Prostate gland (tissue), 2 donors: ENCODE measurements at regions not wholly inside any gene's neighbourhood (a gene's known extent, or its start where the extent isn't known, plus 50 kb on each side); places are given as distances from the start of the nearest gene placed in this dataset.

Experiments
- DNase-seq: peaks from one replicate; pipeline ENCODE4 v3.0.0-alpha.2; 2019; ENCODE audit warnings: low spot score
- H3K27ac ChIP-seq, 2 donors: fragments of 200-600 bp; sonication (generic); 2 replicates each; pipeline ENCODE4 v1.5.1; 2017 to 2019
- H3K27me3 ChIP-seq: fragments of 200-600 bp; sonication (generic); replicated peaks from 2 replicates; pipeline ENCODE4 v1.5.1; 2019; ENCODE audit not compliant: insufficient read depth
- H3K36me3 ChIP-seq, 2 donors: fragments of 200-600 bp; sonication (generic); 1 replicate in 1 of 2; 2 replicates in 1 of 2; pipeline versions ENCODE4 v1.5.1 to v1.8.1; 2017 to 2019
- H3K4me1 ChIP-seq: fragments of 200-600 bp; sonication (generic); replicated peaks from 2 replicates; pipeline ENCODE4 v1.5.1; 2019
- H3K4me3 ChIP-seq, 2 donors: fragments of 200-600 bp; sonication (generic); 2 replicates each; pipeline ENCODE4 v1.5.1; 2017 to 2019
- H3K9me3 ChIP-seq: fragments of 200-600 bp; sonication (generic); 2 replicates; pipeline ENCODE4 v1.5.1; 2017
- POLR2A ChIP-seq: fragments of 450-650 bp; IDR thresholded peaks from one replicate; pipeline ENCODE4 v1.6.1; 2016; ENCODE audit warnings: antibody characterized with exemption, mild to moderate bottlenecking
- POLR2AphosphoS5 ChIP-seq: sonication (generic); formaldehyde crosslinking; IDR thresholded peaks from one replicate; pipeline ENCODE4 v1.6.1; 2017; ENCODE audit warnings: antibody characterized with exemption
- WGBS: methylation state at CpG from one replicate; pipeline ENCODE4 v1.1.5; 2018; 5-methylcytosine and 5-hydroxymethylcytosine counted together
- intact Hi-C: fragments of 100-400 bp; cut with DNase I; formaldehyde crosslinking; loops from one replicate; pipeline ENCODE4 v1.14.2; 2022
- TF ChIP-seq, protein P1 (sequence below), 4 experiments: fragments of 200-600 bp in 2 of 4; fragments of 450-650 bp in 2 of 4; sonication (generic) in 2 of 4; IDR thresholded peaks; 1 replicate in 3 of 4; 2 replicates in 1 of 4; pipeline ENCODE4 v1.5.1; 2016 to 2019; ENCODE audit warnings: antibody characterized with exemption in 4 of 4, mild to moderate bottlenecking in 2 of 4, moderate library complexity in 2 of 4

- Histone ChIP-seq H3K9me3 (no peaks in the 10 kb centered on the region), H3K4me1 (no peaks in the 10 kb centered on the region), H3K27me3 (no peaks in the 10 kb centered on the region), H3K27ac (no peak overlapping the region), H3K36me3 (no peaks in the 10 kb centered on the region), H3K4me3 (no peak overlapping the region)
- WGBS = 74% methylated on average over 1 of the region's 1 CpG
- TF ChIP-seq POLR2A = no peak
- TF ChIP-seq POLR2AphosphoS5 = no peak
- TF ChIP-seq, protein P1, sequence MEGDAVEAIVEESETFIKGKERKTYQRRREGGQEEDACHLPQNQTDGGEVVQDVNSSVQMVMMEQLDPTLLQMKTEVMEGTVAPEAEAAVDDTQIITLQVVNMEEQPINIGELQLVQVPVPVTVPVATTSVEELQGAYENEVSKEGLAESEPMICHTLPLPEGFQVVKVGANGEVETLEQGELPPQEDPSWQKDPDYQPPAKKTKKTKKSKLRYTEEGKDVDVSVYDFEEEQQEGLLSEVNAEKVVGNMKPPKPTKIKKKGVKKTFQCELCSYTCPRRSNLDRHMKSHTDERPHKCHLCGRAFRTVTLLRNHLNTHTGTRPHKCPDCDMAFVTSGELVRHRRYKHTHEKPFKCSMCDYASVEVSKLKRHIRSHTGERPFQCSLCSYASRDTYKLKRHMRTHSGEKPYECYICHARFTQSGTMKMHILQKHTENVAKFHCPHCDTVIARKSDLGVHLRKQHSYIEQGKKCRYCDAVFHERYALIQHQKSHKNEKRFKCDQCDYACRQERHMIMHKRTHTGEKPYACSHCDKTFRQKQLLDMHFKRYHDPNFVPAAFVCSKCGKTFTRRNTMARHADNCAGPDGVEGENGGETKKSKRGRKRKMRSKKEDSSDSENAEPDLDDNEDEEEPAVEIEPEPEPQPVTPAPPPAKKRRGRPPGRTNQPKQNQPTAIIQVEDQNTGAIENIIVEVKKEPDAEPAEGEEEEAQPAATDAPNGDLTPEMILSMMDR (IDR thresholded peaks at IDR 0.05) = no peak
- no peak for DNase-seq
- intact Hi-C loops = loop anchor here (10.0 kb wide), 1 partner anchor 182 kb away; no protein-coding TSS in a partner anchor
Observed at GRCh38 chr21:27067226-27067625, 100.3 kb upstream of the ADAMTS5 start.

DNA sequence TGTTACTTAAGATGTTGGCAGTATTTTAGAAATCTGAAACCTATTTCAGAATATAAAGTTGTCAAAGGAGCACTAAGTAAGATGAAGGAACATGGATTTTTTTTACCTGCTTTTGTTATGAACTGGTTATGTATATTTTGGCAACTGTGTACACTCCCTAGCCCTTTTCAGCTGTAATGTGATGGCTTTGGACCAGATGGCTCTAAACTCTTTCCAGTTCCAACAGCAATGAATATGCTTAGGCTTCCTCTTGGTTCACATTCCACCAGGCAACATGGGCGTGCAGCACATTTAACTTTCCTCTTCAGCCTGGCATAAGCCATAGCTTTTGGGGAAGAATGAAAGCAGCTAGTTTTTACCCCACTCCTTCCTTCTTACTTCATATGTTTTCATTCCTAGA lies 95.6 kb upstream of the ADAMTS5 start:
- no peaks in the 10 kb centered on the region for H3K27me3 ChIP-seq
- H3K27ac ChIP-seq = no peak overlapping the region
- TF ChIP-seq, protein P1 (IDR thresholded peaks at IDR 0.05) = no peak
- TF ChIP-seq POLR2A = no peak
- peak; percentile 51 for TF ChIP-seq POLR2AphosphoS5
- no peaks in the 10 kb centered on the region for H3K4me1 ChIP-seq
- DNase-seq = peak; percentile 10
- 28% methylated on average over 1 of the region's 1 CpG for WGBS
- H3K4me3 ChIP-seq = no peak overlapping the region
- H3K9me3 ChIP-seq = no peaks in the 10 kb centered on the region
- no peaks in the 10 kb centered on the region for H3K36me3 ChIP-seq
- intact Hi-C loops = loop anchor here (10.0 kb wide), 1 partner anchor 178 kb away; no protein-coding TSS in a partner anchor

- no peaks in the 10 kb centered on the region for H3K36me3 ChIP-seq
- TF ChIP-seq POLR2AphosphoS5 = no peak
- TF ChIP-seq, protein P1 (IDR thresholded peaks at IDR 0.05) = no peak
- no peak for TF ChIP-seq POLR2A
- no peak overlapping the region for H3K4me3 ChIP-seq
- no peaks in the 10 kb centered on the region for H3K4me1 ChIP-seq
- DNase-seq = no peak
- H3K27ac ChIP-seq = peak overlapping the region in 1 of 2 donors; percentile 9
- intact Hi-C loops = loop anchor here (10.0 kb wide), 1 partner anchor 177 kb away; no protein-coding TSS in a partner anchor
- no peaks in the 10 kb centered on the region for H3K27me3 ChIP-seq
- H3K9me3 ChIP-seq = no peaks in the 10 kb centered on the region
Observed at GRCh38 chr21:27061770-27062169, 94.9 kb upstream of the ADAMTS5 start.

- no peak for DNase-seq
- H3K4me1 ChIP-seq = no peaks in the 10 kb centered on the region
- H3K27me3 ChIP-seq = no peaks in the 10 kb centered on the region
- no peak overlapping the region for H3K4me3 ChIP-seq
- TF ChIP-seq POLR2A (no peak), POLR2AphosphoS5 (no peak)
- TF ChIP-seq, protein P1 (IDR thresholded peaks at IDR 0.05) = no peak
- H3K36me3 ChIP-seq = no peaks in the 10 kb centered on the region
- H3K9me3 ChIP-seq = no peaks in the 10 kb centered on the region
- 78% methylated on average over 2 of the region's 2 CpGs for WGBS
- H3K27ac ChIP-seq = no peak overlapping the region
- intact Hi-C loops = loop anchor here (10.0 kb wide), 1 partner anchor 175 kb away; no protein-coding TSS in a partner anchor
Observed at GRCh38 chr21:27060190-27060589, 93.3 kb upstream of the ADAMTS5 start.

DNA sequence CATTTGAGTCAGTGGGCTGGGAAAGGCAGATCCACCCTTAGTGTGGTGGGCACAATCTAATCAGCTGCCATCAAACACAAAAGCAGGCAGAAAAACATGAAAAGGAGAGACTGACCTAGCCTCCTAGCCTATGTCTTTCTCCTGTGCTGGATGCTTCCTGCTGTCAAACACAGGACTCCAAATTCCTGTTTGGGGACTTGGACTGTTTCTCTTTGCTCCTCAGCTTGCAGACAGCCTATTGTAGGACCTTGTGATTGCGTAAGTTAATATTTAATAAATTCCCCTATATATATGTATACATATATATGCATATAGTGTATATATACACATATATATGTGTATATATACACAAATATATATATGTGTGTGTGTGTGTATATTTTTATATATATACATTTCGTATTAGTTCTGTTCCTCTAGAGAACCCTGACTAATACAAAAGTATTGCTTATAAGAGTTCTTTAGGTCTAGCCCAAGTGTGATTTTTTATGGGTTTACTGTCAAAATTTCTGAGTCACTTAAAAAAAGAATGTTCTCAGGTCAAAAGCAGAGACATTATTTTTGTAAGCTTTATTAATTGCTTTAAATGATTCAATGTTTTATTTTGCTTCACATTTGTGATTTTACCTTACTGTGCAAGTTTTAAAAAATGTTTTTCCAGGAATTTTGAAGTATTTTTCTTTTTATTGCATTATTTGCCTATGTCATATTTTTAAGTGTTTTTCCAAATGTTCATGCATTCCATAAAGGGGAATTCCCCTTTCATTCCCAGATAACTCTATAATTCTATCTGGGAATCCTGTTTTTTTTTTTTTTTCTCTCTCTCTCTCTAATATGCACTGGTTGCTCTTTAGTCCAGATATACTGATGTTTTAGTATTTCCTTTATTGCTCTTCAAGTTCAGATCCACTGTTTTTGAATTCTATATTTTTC lies 92.1 kb upstream of the ADAMTS5 start:
- intact Hi-C loops = no loop called here
- no peaks in the 10 kb centered on the region for H3K36me3 ChIP-seq
- DNase-seq = no peak
- no peaks in the 10 kb centered on the region for H3K27me3 ChIP-seq
- WGBS = 99% methylated on average over 2 of the region's 2 CpGs
- TF ChIP-seq POLR2AphosphoS5 = no peak
- H3K9me3 ChIP-seq = no peaks in the 10 kb centered on the region
- H3K4me1 ChIP-seq = no peaks in the 10 kb centered on the region
- H3K27ac ChIP-seq = no peak overlapping the region
- no peak overlapping the region for H3K4me3 ChIP-seq
